ENCODE measurements at regions not wholly inside any gene's neighbourhood (a gene's known extent, or its start where the extent isn't known, plus 50 kb on each side); places are given as distances from the start of the nearest gene placed in this dataset.

DNA sequence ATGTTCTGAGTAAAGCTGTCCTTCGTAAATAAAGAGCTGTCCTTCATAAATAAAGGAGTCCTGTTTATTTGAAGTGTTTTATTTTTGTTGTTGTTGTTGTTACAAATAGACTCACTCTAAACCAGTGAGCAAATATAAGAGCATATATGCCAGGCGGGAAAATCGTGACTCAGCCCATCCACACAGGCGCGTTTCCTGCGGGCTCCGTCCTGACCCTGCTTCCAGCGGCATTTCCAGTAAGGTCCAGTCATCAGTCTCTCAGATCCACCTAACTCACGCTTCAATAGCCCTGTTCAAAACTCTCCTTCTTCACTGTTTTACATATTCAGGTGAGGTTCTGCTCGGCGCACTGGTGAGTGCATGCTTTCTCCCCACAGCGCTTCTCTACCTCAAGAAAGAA, 277.2 kb upstream of the ADARB2 start:
- H4K5ac ChIP-seq (ENCODE audit: insufficient read length, low read depth, low read length), result no peak overlapping the region
- no peaks in the 10 kb centered on the region for H3K9me3 ChIP-seq (ENCODE audit: control insufficient read depth, low read depth, low read length)
- no peak overlapping the region for H3K4ac ChIP-seq (ENCODE audit: low read depth, low read length)
- no peak overlapping the region for H3K56ac ChIP-seq (ENCODE audit: insufficient read length, low read depth, low read length)
- H4K91ac ChIP-seq (ENCODE audit: insufficient read length, low read depth, low read length), result no peak overlapping the region
- no peak for DNase-seq
- no peak overlapping the region for H3K23ac ChIP-seq (ENCODE audit: insufficient read length, low read depth, low read length)
- H3K27me3 ChIP-seq (ENCODE audit: insufficient read depth, low read length), result no peaks in the 10 kb centered on the region
- H2BK15ac ChIP-seq (ENCODE audit: low read depth, low read length), result no peak overlapping the region
- no peak overlapping the region for H2BK20ac ChIP-seq (ENCODE audit: low read depth, low read length, poor library complexity, severe bottlenecking)
- Mint-ChIP-seq H3K4me1 (no peaks in the 10 kb centered on the region; a peak in 1 of 4 replicates), H3K27me3 (ENCODE audit: low read depth) (peaks cover 2% of the 10 kb centered on the region; the same call in 1 of the 2 replicates), H3K27ac (no peak overlapping the region; a peak in 2 of 7 replicates), H3K36me3 (ENCODE audit: insufficient read depth in 1 of 3, low read depth in 3 of 3) (no peaks in the 10 kb centered on the region), H3K9me3 (peaks cover 0 to 2% of the 10 kb centered on the region in 2 experiments; a peak in 2 of 5 replicates), H3K4me3 (no peak overlapping the region)
- WGBS (ENCODE audit: extremely low coverage, insufficient read length, low lambda C conversion rate), result no CpG with 5 or more reads among the region's 12 CpGs
- no peak overlapping the region for H2AK5ac ChIP-seq (ENCODE audit: insufficient read length, low read length)
- H2BK12ac ChIP-seq (ENCODE audit: insufficient read length, low read depth, low read length), result no peak overlapping the region
- TF ChIP-seq, protein P1, sequence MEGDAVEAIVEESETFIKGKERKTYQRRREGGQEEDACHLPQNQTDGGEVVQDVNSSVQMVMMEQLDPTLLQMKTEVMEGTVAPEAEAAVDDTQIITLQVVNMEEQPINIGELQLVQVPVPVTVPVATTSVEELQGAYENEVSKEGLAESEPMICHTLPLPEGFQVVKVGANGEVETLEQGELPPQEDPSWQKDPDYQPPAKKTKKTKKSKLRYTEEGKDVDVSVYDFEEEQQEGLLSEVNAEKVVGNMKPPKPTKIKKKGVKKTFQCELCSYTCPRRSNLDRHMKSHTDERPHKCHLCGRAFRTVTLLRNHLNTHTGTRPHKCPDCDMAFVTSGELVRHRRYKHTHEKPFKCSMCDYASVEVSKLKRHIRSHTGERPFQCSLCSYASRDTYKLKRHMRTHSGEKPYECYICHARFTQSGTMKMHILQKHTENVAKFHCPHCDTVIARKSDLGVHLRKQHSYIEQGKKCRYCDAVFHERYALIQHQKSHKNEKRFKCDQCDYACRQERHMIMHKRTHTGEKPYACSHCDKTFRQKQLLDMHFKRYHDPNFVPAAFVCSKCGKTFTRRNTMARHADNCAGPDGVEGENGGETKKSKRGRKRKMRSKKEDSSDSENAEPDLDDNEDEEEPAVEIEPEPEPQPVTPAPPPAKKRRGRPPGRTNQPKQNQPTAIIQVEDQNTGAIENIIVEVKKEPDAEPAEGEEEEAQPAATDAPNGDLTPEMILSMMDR (conservative IDR thresholded peaks at IDR 0.05), result no peak
- no peaks in the 10 kb centered on the region for H3K23me2 ChIP-seq (ENCODE audit: insufficient read length, low read depth, low read length, poor library complexity, severe bottlenecking)
- H3K79me2 ChIP-seq (ENCODE audit: insufficient read depth, low read length), result no peaks in the 10 kb centered on the region
- no peak overlapping the region for H3K9ac ChIP-seq (ENCODE audit: extremely low read depth, insufficient read length, low read length)
- H3K18ac ChIP-seq (ENCODE audit: insufficient read length, low read depth, low read length), result no peak overlapping the region
- H2BK120ac ChIP-seq (ENCODE audit: low read depth, low read length, poor library complexity, severe bottlenecking), result no peak overlapping the region
- H3T11ph ChIP-seq (ENCODE audit: low read length), result no peak overlapping the region
- H2BK5ac ChIP-seq (ENCODE audit: insufficient read length, low read length), result no peak overlapping the region
- H3K4me1 ChIP-seq (ENCODE audit: insufficient read depth, low read length), result no peaks in the 10 kb centered on the region
- no peaks in the 10 kb centered on the region for H3K79me1 ChIP-seq (ENCODE audit: insufficient read depth, low read depth, low read length, poor library complexity, severe bottlenecking)
- H4K20me1 ChIP-seq (ENCODE audit: control insufficient read depth, insufficient read depth, insufficient read length), result no peaks in the 10 kb centered on the region
- no peak overlapping the region for H3K27ac ChIP-seq (ENCODE audit: insufficient read length, low read depth, low read length)
- no peak overlapping the region for H3K4me2 ChIP-seq (ENCODE audit: insufficient read depth, insufficient read length, low read length)
- H2AFZ ChIP-seq (ENCODE audit: low read length), result no peak overlapping the region
- no peak overlapping the region; the same call in 1 of the 2 replicates for H3K14ac ChIP-seq (ENCODE audit: insufficient read depth, low read length)
- H4K8ac ChIP-seq (replicated peaks; ENCODE audit: insufficient read length, low read depth, low read length), result no peak overlapping the region
